WTC11 (cell line): ENCODE measurements at regions not wholly inside any gene's neighbourhood (a gene's known extent, or its start where the extent isn't known, plus 50 kb on each side); places are given as distances from the start of the nearest gene placed in this dataset.

Source experiments
- ATAC-seq: fragments of 200-7000 bp; cut with Tn5 transposase; 2 replicates; pipeline ENCODE4 v1.10.0; 2021; ENCODE audit warnings: mild to moderate bottlenecking, moderate library complexity
- CTCF ChIA-PET: fragments of 300-600 bp; sonication (Branson Sonifier 250); formaldehyde crosslinking; loops from one replicate; lab custom pipeline; 2021; ENCODE audit warnings: antibody characterized with exemption; lab: Charles Lee
- POLR2A ChIA-PET: fragments of 350-600 bp; sonication (Branson Sonifier 250); formaldehyde crosslinking; loops from one replicate; lab custom pipeline; 2021; ENCODE audit warnings: antibody characterized with exemption; lab: Charles Lee
- DNase-seq: peaks from one replicate; pipeline ENCODE4 v3.0.0; 2021; ENCODE audit warnings: low spot score
- H3K27ac Mint-ChIP-seq: 2 replicates; pipeline ENCODE4 v1.8.0; 2021; ENCODE audit warnings: mixed read lengths
- H3K27me3 Mint-ChIP-seq: 2 replicates; pipeline ENCODE4 v1.8.0; 2021; ENCODE audit warnings: low read depth, mild to moderate bottlenecking, moderate library complexity, mixed read lengths
- H3K36me3 Mint-ChIP-seq: 2 replicates; pipeline ENCODE4 v1.8.0; 2021; ENCODE audit warnings: mixed read lengths
- H3K4me1 Mint-ChIP-seq: 2 replicates; pipeline ENCODE4 v1.8.0; 2022; ENCODE audit warnings: mixed read lengths
- H3K4me3 Mint-ChIP-seq: 2 replicates; pipeline ENCODE4 v1.8.0; 2021; ENCODE audit warnings: mild to moderate bottlenecking, moderate library complexity, mixed read lengths
- H3K9me3 Mint-ChIP-seq: 2 replicates; pipeline ENCODE4 v1.8.0; 2021; ENCODE audit warnings: mixed read lengths
- ATF6 ChIP-seq: sonication (generic); formaldehyde crosslinking; IDR thresholded peaks from 2 replicates; pipeline ENCODE4 v1.8.1; 2023; ENCODE audit warnings: mild to moderate bottlenecking, missing genetic modification reagents
- ELF4 ChIP-seq: sonication (generic); formaldehyde crosslinking; IDR thresholded peaks from 2 replicates; pipeline ENCODE4 v1.8.1; 2022; ENCODE audit warnings: low read depth, mild to moderate bottlenecking, moderate library complexity, missing genetic modification reagents
- ESRRA ChIP-seq: sonication (generic); formaldehyde crosslinking; IDR thresholded peaks from 2 replicates; pipeline ENCODE4 v1.8.1; 2022; ENCODE audit warnings: mild to moderate bottlenecking, missing genetic modification reagents, borderline replicate concordance
- GRHL2 ChIP-seq: fragments of 250-450 bp; sonication (Bioruptor Pico); IDR thresholded peaks from 2 replicates; pipeline ENCODE4 v1.8.0; 2022; ENCODE audit warnings: mild to moderate bottlenecking, moderate library complexity; ENCODE audit not compliant: insufficient replicate concordance, severe bottlenecking
- HMGA2 ChIP-seq: fragments of 250-450 bp; sonication (Bioruptor Pico); IDR thresholded peaks from 2 replicates; pipeline ENCODE4 v1.4.0; 2021; ENCODE audit warnings: mild to moderate bottlenecking, moderate library complexity
- NR3C1 ChIP-seq: sonication (generic); formaldehyde crosslinking; conservative IDR thresholded peaks from 2 replicates; pipeline ENCODE4 v1.8.1; 2023; ENCODE audit warnings: low read depth, mild to moderate bottlenecking, missing genetic modification reagents
- RELA ChIP-seq: sonication (generic); formaldehyde crosslinking; IDR thresholded peaks from 2 replicates; pipeline ENCODE4 v1.8.1; 2022; ENCODE audit warnings: missing genetic modification reagents, mild to moderate bottlenecking, borderline replicate concordance
- RORB ChIP-seq: fragments of 250-450 bp; sonication (Bioruptor Pico); IDR thresholded peaks from 2 replicates; pipeline ENCODE4 v1.9.0; 2021; ENCODE audit warnings: mild to moderate bottlenecking
- SMAD4 ChIP-seq: sonication (generic); formaldehyde crosslinking; IDR thresholded peaks from 2 replicates; pipeline ENCODE4 v1.8.0; 2022; ENCODE audit warnings: mild to moderate bottlenecking, missing genetic modification reagents
- ZNF232 ChIP-seq: sonication (generic); formaldehyde crosslinking; IDR thresholded peaks from 2 replicates; pipeline ENCODE4 v1.8.0; 2022; ENCODE audit warnings: mild to moderate bottlenecking, missing genetic modification reagents
- ZNF263 ChIP-seq: sonication (generic); formaldehyde crosslinking; IDR thresholded peaks from 2 replicates; pipeline ENCODE4 v1.8.1; 2022; ENCODE audit warnings: low read depth, mild to moderate bottlenecking, moderate library complexity, missing genetic modification reagents
- ZNF317 ChIP-seq: sonication (generic); formaldehyde crosslinking; IDR thresholded peaks from 2 replicates; pipeline ENCODE4 v1.8.1; 2023; ENCODE audit warnings: low read depth, mild to moderate bottlenecking, moderate library complexity, missing genetic modification reagents, borderline replicate concordance
- TF ChIP-seq, protein P1 (sequence below): sonication (generic); formaldehyde crosslinking; IDR thresholded peaks from 2 replicates; pipeline ENCODE4 v1.8.0; 2022; ENCODE audit warnings: mild to moderate bottlenecking, missing genetic modification reagents
- TF ChIP-seq, protein P2 (sequence below): sonication (generic); formaldehyde crosslinking; IDR thresholded peaks from 2 replicates; pipeline ENCODE4 v1.8.0; 2022; ENCODE audit warnings: missing genetic modification reagents
- TF ChIP-seq, protein P3 (sequence below): sonication (generic); formaldehyde crosslinking; IDR thresholded peaks from 2 replicates; pipeline ENCODE4 v1.8.0; 2023; ENCODE audit warnings: missing genetic modification reagents
- TF ChIP-seq, protein P4 (sequence below): fragments of 250-450 bp; sonication (Bioruptor Pico); IDR thresholded peaks from 2 replicates; pipeline ENCODE4 v1.9.0; 2021; ENCODE audit warnings: mild to moderate bottlenecking

DNA sequence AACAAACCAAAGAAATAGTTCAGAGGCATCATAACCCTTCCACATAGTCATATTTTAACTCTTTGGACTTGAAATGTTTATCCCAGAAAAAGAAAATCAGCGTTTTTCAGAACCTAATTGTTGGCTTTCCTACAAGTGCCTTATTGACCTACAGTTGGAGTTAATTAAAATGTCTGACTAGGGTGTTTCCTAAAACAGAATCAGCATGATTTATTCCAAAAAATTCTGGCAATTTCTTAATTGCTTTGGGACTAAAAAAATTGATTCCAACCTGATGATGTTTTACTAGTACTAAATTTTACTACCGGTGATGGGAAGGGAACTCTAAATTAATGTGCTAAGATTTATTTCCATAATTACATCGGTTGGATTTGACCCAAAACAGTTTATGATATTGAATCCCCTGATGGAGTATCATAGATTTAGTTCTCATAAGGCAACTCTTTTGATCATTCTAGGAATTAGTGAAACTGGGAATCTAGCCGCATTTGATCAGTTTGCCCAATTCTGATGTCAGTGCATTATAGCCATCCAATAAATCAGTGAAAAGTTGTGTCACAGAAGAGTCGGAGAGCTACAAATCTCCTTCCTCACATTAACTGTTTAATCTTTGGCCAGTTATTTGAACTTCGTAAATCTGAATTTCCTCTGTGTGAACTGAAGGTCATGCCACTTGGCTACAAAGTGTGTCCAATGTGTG is 134.3 kb upstream of the DSEL start (continued):
- TF ChIP-seq GRHL2 (no peak), RELA (CRISPR knock-in tag) (no peak), SMAD4 (no peak), ATF6 (CRISPR knock-in tag) (no peak)

- POLR2A ChIA-PET: no interaction called here
- peaks cover 10% of the 10 kb centered on the region for H3K9me3 Mint-ChIP-seq
- H3K27me3 Mint-ChIP-seq: no peaks in the 10 kb centered on the region
- no peak overlapping the region for H3K4me3 Mint-ChIP-seq
- CTCF ChIA-PET: no interaction called here
- TF ChIP-seq, protein P1, sequence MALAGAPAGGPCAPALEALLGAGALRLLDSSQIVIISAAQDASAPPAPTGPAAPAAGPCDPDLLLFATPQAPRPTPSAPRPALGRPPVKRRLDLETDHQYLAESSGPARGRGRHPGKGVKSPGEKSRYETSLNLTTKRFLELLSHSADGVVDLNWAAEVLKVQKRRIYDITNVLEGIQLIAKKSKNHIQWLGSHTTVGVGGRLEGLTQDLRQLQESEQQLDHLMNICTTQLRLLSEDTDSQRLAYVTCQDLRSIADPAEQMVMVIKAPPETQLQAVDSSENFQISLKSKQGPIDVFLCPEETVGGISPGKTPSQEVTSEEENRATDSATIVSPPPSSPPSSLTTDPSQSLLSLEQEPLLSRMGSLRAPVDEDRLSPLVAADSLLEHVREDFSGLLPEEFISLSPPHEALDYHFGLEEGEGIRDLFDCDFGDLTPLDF (CRISPR knock-in tag): no peak
- TF ChIP-seq, protein P2, sequence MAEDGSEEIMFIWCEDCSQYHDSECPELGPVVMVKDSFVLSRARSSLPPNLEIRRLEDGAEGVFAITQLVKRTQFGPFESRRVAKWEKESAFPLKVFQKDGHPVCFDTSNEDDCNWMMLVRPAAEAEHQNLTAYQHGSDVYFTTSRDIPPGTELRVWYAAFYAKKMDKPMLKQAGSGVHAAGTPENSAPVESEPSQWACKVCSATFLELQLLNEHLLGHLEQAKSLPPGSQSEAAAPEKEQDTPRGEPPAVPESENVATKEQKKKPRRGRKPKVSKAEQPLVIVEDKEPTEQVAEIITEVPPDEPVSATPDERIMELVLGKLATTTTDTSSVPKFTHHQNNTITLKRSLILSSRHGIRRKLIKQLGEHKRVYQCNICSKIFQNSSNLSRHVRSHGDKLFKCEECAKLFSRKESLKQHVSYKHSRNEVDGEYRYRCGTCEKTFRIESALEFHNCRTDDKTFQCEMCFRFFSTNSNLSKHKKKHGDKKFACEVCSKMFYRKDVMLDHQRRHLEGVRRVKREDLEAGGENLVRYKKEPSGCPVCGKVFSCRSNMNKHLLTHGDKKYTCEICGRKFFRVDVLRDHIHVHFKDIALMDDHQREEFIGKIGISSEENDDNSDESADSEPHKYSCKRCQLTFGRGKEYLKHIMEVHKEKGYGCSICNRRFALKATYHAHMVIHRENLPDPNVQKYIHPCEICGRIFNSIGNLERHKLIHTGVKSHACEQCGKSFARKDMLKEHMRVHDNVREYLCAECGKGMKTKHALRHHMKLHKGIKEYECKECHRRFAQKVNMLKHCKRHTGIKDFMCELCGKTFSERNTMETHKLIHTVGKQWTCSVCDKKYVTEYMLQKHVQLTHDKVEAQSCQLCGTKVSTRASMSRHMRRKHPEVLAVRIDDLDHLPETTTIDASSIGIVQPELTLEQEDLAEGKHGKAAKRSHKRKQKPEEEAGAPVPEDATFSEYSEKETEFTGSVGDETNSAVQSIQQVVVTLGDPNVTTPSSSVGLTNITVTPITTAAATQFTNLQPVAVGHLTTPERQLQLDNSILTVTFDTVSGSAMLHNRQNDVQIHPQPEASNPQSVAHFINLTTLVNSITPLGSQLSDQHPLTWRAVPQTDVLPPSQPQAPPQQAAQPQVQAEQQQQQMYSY (CRISPR knock-in tag): no peak
- TF ChIP-seq RORB (no peak), ELF4 (CRISPR knock-in tag) (no peak), HMGA2 (CRISPR knock-in tag) (no peak), ATF6 (CRISPR knock-in tag) (no peak), ESRRA (no peak), NR3C1 (CRISPR knock-in tag) (no peak), ZNF317 (CRISPR knock-in tag) (no peak), ZNF232 (no peak), ZNF263 (no peak)
- TF ChIP-seq, protein P3, sequence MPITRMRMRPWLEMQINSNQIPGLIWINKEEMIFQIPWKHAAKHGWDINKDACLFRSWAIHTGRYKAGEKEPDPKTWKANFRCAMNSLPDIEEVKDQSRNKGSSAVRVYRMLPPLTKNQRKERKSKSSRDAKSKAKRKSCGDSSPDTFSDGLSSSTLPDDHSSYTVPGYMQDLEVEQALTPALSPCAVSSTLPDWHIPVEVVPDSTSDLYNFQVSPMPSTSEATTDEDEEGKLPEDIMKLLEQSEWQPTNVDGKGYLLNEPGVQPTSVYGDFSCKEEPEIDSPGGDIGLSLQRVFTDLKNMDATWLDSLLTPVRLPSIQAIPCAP: no peak
- TF ChIP-seq, protein P4, sequence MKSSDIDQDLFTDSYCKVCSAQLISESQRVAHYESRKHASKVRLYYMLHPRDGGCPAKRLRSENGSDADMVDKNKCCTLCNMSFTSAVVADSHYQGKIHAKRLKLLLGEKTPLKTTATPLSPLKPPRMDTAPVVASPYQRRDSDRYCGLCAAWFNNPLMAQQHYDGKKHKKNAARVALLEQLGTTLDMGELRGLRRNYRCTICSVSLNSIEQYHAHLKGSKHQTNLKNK (CRISPR knock-in tag): no peak
- ATAC-seq (no peak), DNase-seq (no peak)
- H3K36me3 Mint-ChIP-seq: peaks cover 9% of the 10 kb centered on the region
- H3K27ac Mint-ChIP-seq: no peak overlapping the region; the same call in 1 of the 2 replicates
- H3K4me1 Mint-ChIP-seq: peaks cover 11% of the 10 kb centered on the region
Measured at GRCh38 chr18:67646890-67647289, 130.4 kb upstream of the DSEL start.
